HG02610 (cell line): ENCODE measurements at regions not wholly inside any gene's neighbourhood (a gene's known extent, or its start where the extent isn't known, plus 50 kb on each side); places are given as distances from the start of the nearest gene placed in this dataset.

ENCODE experiments used
- ATAC-seq: cut with Tn5 transposase; IDR thresholded peaks from one replicate; pipeline ENCODE4 v1.9.1; 2021; ENCODE audit warnings: mild to moderate bottlenecking, moderate library complexity; ENCODE audit not compliant: unreplicated experiment

DNA sequence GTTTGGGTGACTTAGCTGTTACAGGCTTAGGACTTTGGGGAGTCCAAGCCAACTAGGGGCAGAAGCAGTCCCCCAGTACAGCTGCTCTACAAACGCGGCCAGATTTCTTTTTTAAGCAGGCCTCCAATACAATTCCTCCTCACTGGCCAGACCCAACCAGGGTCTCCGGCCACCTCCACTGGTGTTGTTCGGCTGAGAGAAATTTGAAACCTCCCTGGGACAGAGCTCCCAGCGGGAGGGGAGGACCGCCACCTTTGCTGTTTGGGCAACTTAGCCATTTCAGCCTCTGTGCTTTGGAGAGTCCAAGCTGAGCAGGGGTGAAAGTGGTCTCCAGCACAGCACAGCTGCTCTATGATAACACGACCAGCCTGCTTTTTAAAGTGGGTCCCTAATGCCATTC, 59.4 kb upstream of the KHDRBS2 start:
- no peak for ATAC-seq

DNA sequence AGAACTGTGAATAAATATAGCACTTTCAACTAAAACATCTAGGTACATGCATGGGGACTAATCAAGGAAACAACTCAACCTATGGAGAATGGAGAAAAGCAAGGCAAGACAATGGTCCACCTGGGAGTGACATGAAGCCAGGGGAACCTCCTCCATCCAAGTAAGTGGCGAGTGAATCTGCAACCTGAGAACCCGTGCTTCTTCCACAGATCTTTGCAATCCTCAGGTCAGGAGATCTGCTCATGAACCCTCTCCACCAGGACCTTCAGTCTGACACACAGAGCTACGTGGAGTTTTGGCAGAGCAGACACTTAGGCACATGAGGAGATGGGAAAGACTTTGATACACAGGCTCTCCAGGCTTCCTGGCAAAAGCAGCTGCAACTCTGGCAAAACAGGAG, 58.8 kb upstream of the KHDRBS2 start:
- ATAC-seq, result no peak

DNA sequence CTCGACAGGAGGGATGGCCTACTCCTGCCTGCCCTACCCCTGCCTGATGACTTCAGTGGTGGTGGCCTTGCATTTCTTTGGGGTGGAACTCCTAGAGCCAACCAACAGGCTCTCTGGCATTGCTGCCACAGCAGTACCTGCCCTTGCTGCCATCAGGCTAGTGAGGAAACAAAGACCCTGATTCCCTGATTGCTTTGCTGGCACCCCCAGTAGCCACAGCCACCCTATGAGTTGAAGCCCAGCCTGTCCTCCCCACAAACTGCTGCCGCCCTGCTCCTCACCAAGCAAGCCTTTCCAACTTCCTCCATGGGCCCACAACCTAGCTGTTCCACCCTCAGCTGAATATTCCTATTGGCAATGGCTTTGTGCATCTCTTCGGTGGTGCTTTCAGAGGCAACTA, 52.5 kb upstream of the KHDRBS2 start:
- ATAC-seq, result no peak
